H1 (cell line): ENCODE measurements at regions not wholly inside any gene's neighbourhood (a gene's known extent, or its start where the extent isn't known, plus 50 kb on each side); places are given as distances from the start of the nearest gene placed in this dataset.

Experiments
- CTCF ChIA-PET: fragments of 300-600 bp; sonication (Branson Sonifier 250); formaldehyde crosslinking; loops from one replicate; lab custom pipeline; 2021; ENCODE audit not compliant: partially characterized antibody; lab: Charles Lee
- POLR2A ChIA-PET: fragments of 300-600 bp; sonication (Branson Sonifier 250); formaldehyde crosslinking; loops from one replicate; lab custom pipeline; 2021; ENCODE audit warnings: inconsistent platforms; ENCODE audit not compliant: partially characterized antibody; lab: Charles Lee
- DNase-seq, 2 experiments: peaks; one replicate each; pipeline versions ENCODE4 v3.0.0 to v3.0.0-alpha.2; 2010 to 2022; ENCODE audit warnings: low spot score in 2 of 2, low read depth in 1 of 2, mixed read lengths in 1 of 2
- FAIRE-seq: peaks from 2 replicates; lab custom pipeline; 2011; peaks lifted over from hg19 to GRCh38; lab: Jason Lieb, UNC
- H2AFZ ChIP-seq: 2 replicates; pipeline ENCODE4 v1.8.1; 2012; ENCODE audit warnings: low read length, inconsistent platforms
- H2AK5ac ChIP-seq: 2 replicates; pipeline ENCODE4 v1.6.1; 2013; ENCODE audit warnings: low read depth, low read length
- H2BK120ac ChIP-seq: replicated peaks from 2 replicates; pipeline ENCODE3; 2013; ENCODE audit warnings: low read depth, low read length, inconsistent platforms
- H2BK12ac ChIP-seq: 2 replicates; pipeline ENCODE4 v1.6.1; 2013; ENCODE audit warnings: low read depth, low read length
- H2BK15ac ChIP-seq: 2 replicates; pipeline ENCODE4 v1.6.1; 2013; ENCODE audit warnings: low read length
- H2BK20ac ChIP-seq: 2 replicates; pipeline ENCODE4 v1.6.1; 2013; ENCODE audit warnings: low read length
- H2BK5ac ChIP-seq: 2 replicates; pipeline ENCODE4 v1.6.1; 2013; ENCODE audit warnings: low read depth, low read length
- H3K14ac ChIP-seq: 2 replicates; pipeline ENCODE4 v1.6.1; 2013; ENCODE audit warnings: inconsistent platforms; ENCODE audit not compliant: insufficient read length
- H3K18ac ChIP-seq: 2 replicates; pipeline ENCODE4 v1.6.1; 2013; ENCODE audit warnings: low read length; ENCODE audit errors: extremely low read depth
- H3K23ac ChIP-seq: 2 replicates; pipeline ENCODE4 v1.6.1; 2013; ENCODE audit warnings: inconsistent platforms; ENCODE audit not compliant: insufficient read length
- H3K23me2 ChIP-seq: 2 replicates; pipeline ENCODE4 v1.6.1; 2013; ENCODE audit warnings: low read depth, low read length
- H3K27ac ChIP-seq: 2 replicates; pipeline ENCODE4 v1.6.1; 2011; ENCODE audit warnings: low read depth, low read length, inconsistent platforms
- H3K27me3 ChIP-seq, 4 experiments: replicated peaks in 1 of 4; 1 replicate in 1 of 4; 2 replicates in 3 of 4; pipeline versions ENCODE4 v1.6.1 to v1.8.1; 2011 to 2013; ENCODE audit warnings: low read length in 3 of 4, mild to moderate bottlenecking in 3 of 4, inconsistent platforms in 2 of 4, mixed read lengths in 2 of 4, moderate library complexity in 1 of 4; ENCODE audit not compliant: control insufficient read depth in 3 of 4, insufficient read depth in 3 of 4; ENCODE audit errors: extremely low read depth in 1 of 4
- H3K36me3 ChIP-seq, 4 experiments: 2 replicates each; pipeline versions ENCODE4 v1.6.1 to v1.8.1; 2011 to 2013; ENCODE audit warnings: mild to moderate bottlenecking in 4 of 4, low read length in 3 of 4, moderate library complexity in 2 of 4, control low read depth in 1 of 4, inconsistent platforms in 1 of 4; ENCODE audit not compliant: insufficient read depth in 4 of 4, control insufficient read depth in 2 of 4
- H3K4ac ChIP-seq: replicated peaks from 2 replicates; pipeline ENCODE3; 2013; ENCODE audit warnings: low read length, low read depth, mixed read lengths, inconsistent platforms; ENCODE audit not compliant: insufficient read length
- H3K4me1 ChIP-seq, 4 experiments: replicated peaks in 1 of 4; 1 replicate in 1 of 4; 2 replicates in 3 of 4; pipeline versions ENCODE4 v1.6.1 to v1.8.1; 2011 to 2013; ENCODE audit warnings: low read length in 3 of 4, inconsistent platforms in 2 of 4, mixed read lengths in 1 of 4; ENCODE audit not compliant: insufficient read depth in 4 of 4, control insufficient read depth in 3 of 4
- H3K4me2 ChIP-seq, 2 experiments: 2 replicates each; pipeline versions ENCODE4 v1.6.1 to v1.8.1; 2011 to 2013; ENCODE audit warnings: low read depth in 2 of 2, low read length in 2 of 2, control low read depth in 1 of 2, inconsistent platforms in 1 of 2, mild to moderate bottlenecking in 1 of 2; ENCODE audit not compliant: insufficient read depth in 1 of 2
- H3K4me3 ChIP-seq, 4 experiments: fragments of 200-600, 300-600 bp in 1 of 4; sonication (generic), shearing (Covaris generic), sonication (Bioruptor Twin) in 1 of 4; 2 replicates each; pipeline versions ENCODE4 v1.5.1 to v1.8.1; 2011 to 2016; ENCODE audit warnings: low read length in 4 of 4, low read depth in 3 of 4, control low read depth in 2 of 4, inconsistent platforms in 2 of 4, mild to moderate bottlenecking in 2 of 4, mixed read lengths in 1 of 4, moderate library complexity in 1 of 4; ENCODE audit not compliant: insufficient read depth in 2 of 4; ENCODE audit errors: extremely low read depth in 1 of 4
- H3K56ac ChIP-seq: replicated peaks from 2 replicates; pipeline ENCODE3; 2013; ENCODE audit warnings: low read depth, mild to moderate bottlenecking, mixed read lengths, low read length, inconsistent platforms; ENCODE audit not compliant: insufficient read length
- H3K79me1 ChIP-seq: 2 replicates; pipeline ENCODE4 v1.6.1; 2013; ENCODE audit warnings: low read depth, low read length, control low read depth
- H3K79me2 ChIP-seq, 2 experiments: 2 replicates each; pipeline versions ENCODE4 v1.6.1 to v1.8.1; 2012 to 2013; ENCODE audit warnings: low read length in 2 of 2, mild to moderate bottlenecking in 2 of 2, inconsistent platforms in 1 of 2; ENCODE audit not compliant: insufficient read depth in 2 of 2, control insufficient read depth in 1 of 2
- H3K9ac ChIP-seq, 4 experiments: replicated peaks in 1 of 4; 1 replicate in 1 of 4; 2 replicates in 3 of 4; pipeline versions ENCODE4 v1.6.1 to v1.8.1; 2011 to 2013; ENCODE audit warnings: low read depth in 3 of 4, low read length in 3 of 4, control low read depth in 2 of 4, mild to moderate bottlenecking in 2 of 4, moderate library complexity in 2 of 4, inconsistent platforms in 1 of 4; ENCODE audit errors: extremely low read depth in 1 of 4
- H3K9me3 ChIP-seq, 2 experiments: 2 replicates each; pipeline versions ENCODE4 v1.6.1 to v1.8.1; 2012 to 2013; ENCODE audit warnings: mild to moderate bottlenecking in 2 of 2, moderate library complexity in 2 of 2, control low read depth in 1 of 2, inconsistent platforms in 1 of 2, low read depth in 1 of 2, low read length in 1 of 2, mixed read lengths in 1 of 2; ENCODE audit not compliant: insufficient read depth in 2 of 2
- H4K20me1 ChIP-seq, 2 experiments: replicated peaks in 1 of 2; 2 replicates each; pipeline versions ENCODE3 to v1.8.1; 2011 to 2013; ENCODE audit warnings: inconsistent platforms in 2 of 2, low read length in 2 of 2, mild to moderate bottlenecking in 1 of 2; ENCODE audit not compliant: insufficient read depth in 2 of 2, control insufficient read depth in 1 of 2
- H4K5ac ChIP-seq: 2 replicates; pipeline ENCODE4 v1.6.1; 2013; ENCODE audit warnings: low read length, low read depth, mixed read lengths, inconsistent platforms; ENCODE audit not compliant: insufficient read length
- H4K8ac ChIP-seq: 2 replicates; pipeline ENCODE4 v1.8.0; 2013; ENCODE audit warnings: mild to moderate bottlenecking, moderate library complexity, low read length, inconsistent platforms; ENCODE audit not compliant: insufficient read depth; ENCODE audit errors: extremely low read depth
- H4K91ac ChIP-seq: replicated peaks from 2 replicates; pipeline ENCODE3; 2013; ENCODE audit warnings: low read length, mixed read lengths, inconsistent platforms; ENCODE audit not compliant: insufficient read length
- BACH1 ChIP-seq: IDR thresholded peaks from 2 replicates; pipeline ENCODE4 v1.6.1; 2012; ENCODE audit warnings: low read length, improper control_type of control experiment
- NRF1 ChIP-seq: IDR thresholded peaks from 2 replicates; pipeline ENCODE4 v1.6.1; 2011; ENCODE audit warnings: mild to moderate bottlenecking, low read depth, low read length, improper control_type of control experiment
- RFX5 ChIP-seq: IDR thresholded peaks from 2 replicates; pipeline ENCODE4 v1.6.1; 2011; ENCODE audit warnings: low read depth, low read length, improper control_type of control experiment, borderline replicate concordance
- WGBS, 2 experiments: shearing (Covaris generic) in 1 of 2; methylation state at CpG; one replicate each; pipeline versions ENCODE4 v1.1.6 to v1.1.7; 2013 to 2015; ENCODE audit warnings: low lambda C conversion rate in 2 of 2, mixed read lengths in 2 of 2, inconsistent platforms in 1 of 2, low coverage in 1 of 2, missing lambda C conversion rate in 1 of 2; ENCODE audit not compliant: insufficient replicate concordance in 2 of 2, insufficient coverage in 1 of 2, insufficient read length in 1 of 2; ENCODE audit errors: extremely low coverage in 1 of 2, missing lambda C conversion rate in 1 of 2; 5-methylcytosine and 5-hydroxymethylcytosine counted together

DNA sequence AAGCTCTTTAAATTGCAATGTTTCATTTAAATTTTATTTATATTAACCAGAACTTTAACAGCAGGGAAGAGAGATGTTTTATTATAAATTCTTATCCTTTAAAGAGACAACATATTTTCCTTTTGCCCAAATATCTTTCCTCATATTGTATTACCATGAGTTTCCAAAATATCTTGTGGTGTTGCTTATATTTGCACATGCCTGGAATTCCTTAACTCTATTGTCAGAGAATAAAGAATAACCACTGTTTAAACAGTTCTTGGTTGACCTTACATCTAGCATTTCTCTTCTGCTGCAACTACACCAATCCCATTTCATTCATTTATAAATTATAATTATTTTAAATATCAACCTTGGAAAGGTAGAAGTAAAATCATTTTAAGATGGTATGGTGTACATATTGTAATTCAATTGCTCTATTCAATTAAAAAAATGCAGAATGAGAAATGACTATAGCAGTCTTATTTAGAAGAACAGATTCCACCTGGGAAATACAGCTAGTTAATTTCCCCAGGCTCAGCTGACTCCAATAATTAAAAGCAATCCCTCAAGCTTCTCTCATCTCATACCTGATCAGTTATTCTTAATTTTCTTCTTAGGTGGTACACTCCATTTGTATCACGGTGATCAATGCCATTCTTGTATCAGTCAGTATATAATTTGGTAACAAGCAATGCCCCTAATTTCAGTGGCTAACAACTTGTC lies 923.3 kb downstream of the KCNA4 start:
- Histone ChIP-seq H3K27me3 (no peaks in the 10 kb centered on the region), H2BK12ac (no peak overlapping the region), H3K23me2 (no peaks in the 10 kb centered on the region), H3K56ac (no peak overlapping the region), H3K4me2 (no peak overlapping the region), H3K9me3 (no peaks in the 10 kb centered on the region), H3K9ac (no peak overlapping the region), H2AK5ac (no peak overlapping the region), H3K27ac (no peak overlapping the region), H3K36me3 (no peaks in the 10 kb centered on the region), H3K4me1 (no peaks in the 10 kb centered on the region), H3K79me1 (no peaks in the 10 kb centered on the region), H2BK5ac (no peak overlapping the region), H4K8ac (no peak overlapping the region), H4K91ac (no peak overlapping the region), H4K20me1 (no peaks in the 10 kb centered on the region), H3K18ac (no peak overlapping the region), H2BK120ac (no peak overlapping the region), H3K14ac (no peak overlapping the region), H2BK20ac (no peak overlapping the region), H3K79me2 (no peaks in the 10 kb centered on the region), H3K4me3 (no peak overlapping the region), H2AFZ (no peak overlapping the region), H2BK15ac (no peak overlapping the region), H4K5ac (no peak overlapping the region), H3K4ac (no peak overlapping the region), H3K23ac (no peak overlapping the region)
- WGBS, 2 experiments, result 84% methylated on average over 1 of the region's 1 CpG; no CpG with 5 or more reads in 1 of the 2 experiments
- TF ChIP-seq BACH1 (no peak), NRF1 (no peak), RFX5 (no peak)
- ChIA-PET CTCF (no interaction called here), POLR2A (no interaction called here)
- no peak for DNase-seq
- no peak for FAIRE-seq
